GM19463 (cell line): ENCODE measurements at regions not wholly inside any gene's neighbourhood (a gene's known extent, or its start where the extent isn't known, plus 50 kb on each side); places are given as distances from the start of the nearest gene placed in this dataset.
"Not testable (repeated sequence)": the region's sequence is repeated elsewhere in the genome, so short reads cannot be mapped to it uniquely, and the experiment has no call there.

Experiments
- ATAC-seq: cut with Tn5 transposase; IDR thresholded peaks from one replicate; pipeline ENCODE4 v1.9.1; 2021; ENCODE audit warnings: mild to moderate bottlenecking, moderate library complexity; ENCODE audit not compliant: unreplicated experiment

DNA sequence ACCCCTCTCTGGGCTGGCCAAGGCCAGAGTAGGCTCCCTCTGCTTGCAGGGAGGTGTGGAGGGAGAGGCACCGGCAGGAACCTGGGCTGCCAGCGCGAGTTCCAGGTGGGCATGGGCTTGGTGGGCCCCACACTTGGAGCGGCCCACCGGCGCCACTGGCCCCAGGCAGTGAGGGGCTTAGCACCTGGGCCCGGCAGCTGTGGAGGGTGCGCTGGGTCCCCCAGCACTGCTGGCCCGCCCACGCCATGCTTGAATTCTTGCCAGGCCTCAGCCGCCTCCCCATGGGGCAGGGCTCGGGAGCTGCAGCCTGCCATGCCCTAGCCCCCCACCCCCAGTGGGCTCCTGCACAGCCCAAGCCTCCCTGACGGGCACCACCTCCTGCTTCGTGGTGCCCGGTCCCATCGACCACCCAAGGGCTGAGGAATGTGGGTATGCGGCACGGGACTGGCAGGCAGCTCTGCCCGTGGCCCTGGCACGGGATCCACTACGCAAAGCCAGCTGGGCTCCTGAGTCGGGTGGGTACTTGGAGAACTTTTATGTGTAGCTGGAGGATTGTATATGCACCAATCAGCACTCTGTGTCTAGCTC, 1648.0 kb downstream of the OLFM4 start:
- no peak for ATAC-seq

DNA sequence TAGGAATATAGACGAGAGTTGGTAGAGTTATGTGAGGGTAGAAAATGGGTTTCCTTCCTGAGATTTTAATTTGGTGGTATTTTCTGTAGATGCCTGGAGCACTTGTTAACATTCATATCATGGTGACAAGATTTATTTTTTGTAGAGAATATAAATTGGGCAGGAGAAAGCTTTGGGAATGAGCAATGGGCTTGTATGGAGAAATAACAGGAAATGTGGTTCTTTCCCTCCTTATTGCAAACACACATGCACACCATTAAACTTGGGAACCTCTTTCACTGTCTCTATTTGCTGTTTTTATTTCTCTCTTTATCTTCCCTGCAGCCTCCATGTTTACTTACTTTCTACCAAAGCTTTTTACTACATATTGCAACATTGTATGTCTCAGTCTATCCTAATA, 1653.6 kb downstream of the OLFM4 start:
- ATAC-seq: no peak

DNA sequence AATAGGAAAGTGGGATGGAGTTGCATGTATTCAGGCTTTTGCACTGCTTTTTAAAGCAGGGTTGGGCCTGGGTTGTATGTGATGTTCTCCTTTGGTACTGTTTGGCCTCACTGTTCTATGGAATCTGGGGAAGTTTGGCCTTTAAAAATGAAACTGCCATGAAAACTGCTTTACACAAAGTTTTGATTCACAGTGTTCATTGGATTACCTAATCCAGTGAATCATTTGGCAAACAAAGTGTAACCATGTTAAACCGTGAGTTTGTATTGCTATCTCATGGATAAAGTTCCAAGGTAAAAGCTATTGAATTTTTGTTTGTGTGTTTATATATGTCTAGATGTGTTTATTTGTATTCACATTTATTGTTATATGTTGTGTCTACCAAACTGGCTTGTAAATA, 1658.6 kb downstream of the OLFM4 start:
- ATAC-seq: no peak

DNA sequence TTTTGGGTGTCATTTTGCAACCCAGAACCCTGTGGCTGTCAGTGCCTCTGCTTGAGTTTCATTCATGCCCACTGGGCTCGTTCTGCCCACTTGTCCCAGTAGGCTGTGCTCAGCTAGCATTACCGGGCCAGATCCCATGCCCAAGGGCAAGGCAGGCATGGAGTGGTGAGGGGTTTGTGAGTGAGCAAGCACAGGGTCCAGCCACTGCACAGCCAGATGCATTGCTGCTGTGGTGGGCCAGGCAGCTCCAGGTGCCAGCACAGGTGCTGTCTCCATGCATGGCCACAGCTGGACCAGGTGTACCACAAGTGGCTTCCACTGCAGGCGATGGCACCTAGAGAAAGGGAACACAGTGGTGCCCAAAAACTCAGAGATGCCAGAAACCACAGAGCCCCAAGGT, 1671.2 kb downstream of the OLFM4 start:
- ATAC-seq: no peak

DNA sequence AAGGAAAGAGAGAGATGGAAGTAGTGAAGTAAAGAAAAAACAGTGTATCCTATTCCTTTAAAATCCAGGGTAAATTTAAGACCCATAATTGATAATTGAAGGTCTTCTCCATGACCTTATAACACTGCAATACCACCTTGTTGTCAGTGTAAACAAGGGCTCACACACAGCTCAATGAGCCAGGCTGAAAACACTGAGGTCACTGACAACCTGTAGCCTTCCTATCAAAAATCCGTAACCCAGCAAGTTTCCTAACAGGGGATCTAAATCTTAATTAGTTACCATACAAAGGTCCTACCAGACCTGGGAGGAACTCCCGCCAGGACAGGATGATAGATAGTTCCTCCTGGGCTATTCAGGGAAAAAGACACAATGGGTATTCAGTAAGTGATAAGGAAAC, 1677.1 kb downstream of the OLFM4 start:
- no peak for ATAC-seq

DNA sequence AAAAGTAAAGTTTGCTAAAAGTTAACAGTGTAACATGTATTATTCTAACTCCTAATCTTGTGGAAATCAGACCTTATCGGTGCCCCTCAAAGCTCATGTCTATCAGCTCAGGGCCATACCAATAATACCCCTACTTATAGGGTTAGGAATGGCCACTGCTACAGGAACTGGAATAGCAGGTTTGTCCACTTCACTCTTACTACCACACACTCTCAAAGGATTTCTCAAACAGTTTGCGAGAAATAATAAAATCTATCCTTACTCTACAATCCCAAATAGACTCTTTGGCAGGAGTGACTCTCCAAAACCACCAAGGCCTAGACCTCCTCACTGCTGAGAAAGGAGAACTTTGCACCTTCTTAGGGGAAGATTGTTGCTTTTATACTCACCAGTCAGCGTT, 1677.7 kb downstream of the OLFM4 start:
- no peak for ATAC-seq

DNA sequence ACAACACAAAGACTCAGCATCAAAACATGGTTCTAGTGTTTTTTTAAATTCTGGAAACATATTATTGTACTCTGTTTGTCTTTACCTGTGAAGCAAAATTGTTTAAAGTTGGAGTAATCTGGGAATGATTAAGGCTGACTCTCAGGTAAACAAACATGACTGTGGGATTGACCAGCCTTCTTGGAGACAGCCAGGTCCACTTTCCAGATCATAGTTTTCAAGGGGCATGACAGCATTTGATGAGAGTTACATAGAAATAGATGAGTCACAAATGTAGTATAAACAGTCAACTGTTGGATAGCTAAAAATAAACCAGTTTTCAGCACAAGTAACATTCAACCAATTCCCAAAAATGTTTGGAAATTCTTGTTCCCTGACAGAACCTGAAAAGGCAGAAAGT, 1680.9 kb downstream of the OLFM4 start:
- ATAC-seq: no peak

DNA sequence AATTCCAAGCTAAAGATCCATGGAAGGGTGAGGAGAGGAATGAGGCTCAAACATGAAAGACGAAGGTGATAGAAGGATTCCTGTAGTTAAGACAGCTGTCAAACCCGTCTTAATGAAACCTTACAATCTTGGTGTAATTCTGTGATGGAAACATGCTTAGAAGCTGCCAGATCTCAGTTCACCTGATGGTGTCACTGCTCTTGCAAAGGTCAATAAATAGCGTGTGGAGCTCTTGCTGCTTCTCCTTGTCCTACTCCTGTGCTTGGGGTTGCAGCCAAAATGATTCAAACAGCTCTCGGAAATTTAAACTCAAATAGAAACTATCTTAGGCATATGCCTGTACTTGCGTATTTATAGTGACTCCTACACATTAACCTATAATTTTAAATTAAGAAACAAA, 1705.0 kb downstream of the OLFM4 start:
- ATAC-seq: no peak

DNA sequence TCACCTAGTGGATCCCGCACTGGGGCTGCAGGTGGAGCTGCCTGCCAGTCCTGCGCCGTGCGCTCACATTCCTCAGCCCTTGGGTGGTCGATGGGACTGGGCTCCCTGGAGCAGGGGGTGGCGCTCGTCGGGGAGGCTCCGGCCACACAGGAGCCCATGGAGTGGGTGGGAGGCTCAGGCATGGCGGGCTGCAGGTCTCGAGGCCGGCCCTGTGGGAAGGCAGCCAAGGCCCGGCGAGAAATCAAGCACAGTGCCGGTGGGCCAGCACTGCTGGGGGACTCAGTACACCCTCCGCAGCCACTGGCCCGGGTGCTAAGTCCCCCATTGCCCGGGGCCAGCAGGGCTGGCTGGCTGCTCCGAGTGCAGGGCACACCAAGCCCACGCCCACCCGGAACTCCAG, 1708.6 kb downstream of the OLFM4 start:
- not testable (repeated sequence) for ATAC-seq

DNA sequence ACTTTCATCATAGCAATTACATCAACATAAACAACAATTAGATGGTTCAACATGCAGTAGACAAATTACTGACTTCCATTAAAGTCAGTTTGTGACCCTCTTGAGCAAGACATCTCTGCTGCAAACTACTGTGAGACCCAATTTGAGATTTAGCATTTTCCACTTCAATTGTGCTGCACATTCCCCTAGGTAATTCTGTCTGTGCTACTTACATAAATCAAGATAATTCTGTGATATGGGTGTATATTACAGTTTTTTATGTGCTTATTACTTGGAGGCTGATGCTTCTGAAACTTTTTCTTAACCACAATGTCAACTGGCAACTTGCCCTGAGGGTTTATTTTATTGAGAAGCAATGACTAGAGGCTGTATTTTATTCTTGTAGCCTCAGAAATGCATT, 1714.4 kb downstream of the OLFM4 start:
- ATAC-seq: no peak

DNA sequence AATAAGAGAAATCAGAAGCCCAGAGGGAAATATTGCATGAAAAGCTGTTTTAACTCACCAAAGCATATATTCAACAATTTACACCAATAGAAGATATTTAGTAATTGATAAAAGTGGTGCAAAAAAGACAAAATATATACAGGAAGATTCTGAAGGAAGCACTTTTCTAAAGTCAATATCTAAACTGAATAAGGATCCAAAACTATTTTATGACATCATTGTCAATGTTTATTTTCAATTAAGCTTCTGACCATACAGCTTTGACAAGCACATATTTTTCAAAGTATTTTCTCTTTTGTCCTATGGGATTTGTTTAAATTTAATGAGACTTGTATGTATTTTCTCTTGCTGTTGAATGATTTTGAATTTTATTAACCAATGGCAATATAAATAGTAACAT, 1716.1 kb downstream of the OLFM4 start:
- ATAC-seq: no peak

DNA sequence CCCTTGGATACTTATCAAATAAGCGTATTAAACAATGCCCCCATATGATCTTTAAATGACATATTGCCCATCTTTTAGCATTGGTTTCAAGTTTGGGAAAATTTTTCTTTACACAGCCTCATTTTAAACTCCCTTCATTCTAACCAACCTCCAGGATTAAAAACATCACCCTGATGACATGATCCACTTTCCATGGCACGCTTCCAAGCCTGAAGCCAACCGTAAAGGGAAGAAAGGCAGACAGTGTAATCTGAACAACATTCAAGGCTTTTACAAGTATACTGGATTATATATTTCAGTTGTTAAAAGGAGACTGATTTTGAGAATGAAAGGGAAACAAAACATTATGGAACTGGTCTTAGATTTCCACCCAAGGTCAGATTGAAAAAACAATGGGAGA, 1721.9 kb downstream of the OLFM4 start:
- no peak for ATAC-seq

DNA sequence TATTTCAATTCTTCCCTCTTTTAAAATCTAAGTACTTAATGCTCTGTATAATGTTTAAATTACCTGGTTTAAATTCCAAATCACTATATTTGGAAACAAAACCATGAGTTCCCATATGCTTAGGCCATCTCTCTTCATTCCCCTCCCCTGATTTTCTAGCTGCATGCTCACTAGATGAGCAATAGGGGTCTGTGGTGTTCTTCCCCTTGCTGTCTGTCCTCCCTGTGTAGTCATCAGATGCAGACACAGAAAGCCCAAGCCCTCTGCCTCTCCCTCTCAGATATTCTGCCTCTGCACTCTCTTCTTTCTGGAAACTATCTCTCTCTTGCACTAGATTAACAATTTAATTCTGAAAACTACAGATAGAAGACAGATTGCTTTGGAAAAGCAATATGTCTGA, 1730.2 kb downstream of the OLFM4 start:
- ATAC-seq: no peak

DNA sequence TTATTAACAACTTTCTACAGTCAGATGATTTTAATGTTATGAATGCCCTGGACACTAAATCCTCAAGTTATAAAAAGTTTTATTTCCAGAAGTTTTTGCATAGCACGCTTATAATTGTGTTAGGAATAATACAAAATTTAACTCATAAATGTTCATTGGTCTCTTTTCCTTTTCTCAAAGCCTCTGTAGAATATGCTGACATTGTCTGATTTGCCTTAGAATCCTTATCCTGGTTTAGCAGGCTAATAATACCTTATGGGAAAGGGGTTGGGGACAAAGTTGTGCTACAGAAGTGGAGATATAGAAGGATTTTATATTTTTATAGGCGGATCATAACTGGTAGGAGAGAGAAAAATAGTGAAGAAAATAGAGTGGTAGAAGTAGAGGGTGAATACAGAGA, 1739.6 kb downstream of the OLFM4 start:
- no peak for ATAC-seq

DNA sequence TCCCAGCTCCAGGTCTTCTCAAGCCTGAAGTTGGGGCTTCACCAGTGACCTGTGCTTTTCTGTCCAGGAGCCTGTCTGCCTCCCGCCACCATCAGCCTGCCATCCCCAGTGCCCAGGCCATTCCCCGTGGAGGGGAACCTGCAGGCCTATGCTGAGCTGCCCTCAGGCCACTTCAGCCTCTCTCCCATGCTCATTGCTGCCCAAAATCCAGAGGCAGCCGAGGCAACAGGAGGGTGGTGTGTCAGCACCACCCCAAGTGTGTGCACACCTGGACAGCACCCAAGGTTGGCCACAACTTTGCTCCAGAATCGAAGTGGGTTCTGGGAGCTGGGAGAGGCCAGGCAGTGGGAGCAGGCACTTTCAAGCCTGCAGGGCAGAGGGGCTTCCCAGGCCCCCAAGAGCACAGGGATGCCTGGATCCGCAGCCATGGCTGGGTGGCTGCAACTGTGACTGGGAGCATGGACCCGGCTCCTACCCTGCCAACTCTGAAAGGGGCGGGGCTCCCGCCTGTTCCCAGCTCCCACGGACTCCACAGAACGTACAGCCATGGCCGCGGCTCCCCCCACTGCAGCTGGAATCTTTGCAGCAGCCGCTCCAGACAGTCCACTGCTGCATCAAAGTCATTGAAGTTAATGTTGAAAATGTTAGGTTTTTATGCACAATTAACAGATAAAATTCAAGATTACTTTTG, 1747.0 kb downstream of the OLFM4 start:
- ATAC-seq: no peak

DNA sequence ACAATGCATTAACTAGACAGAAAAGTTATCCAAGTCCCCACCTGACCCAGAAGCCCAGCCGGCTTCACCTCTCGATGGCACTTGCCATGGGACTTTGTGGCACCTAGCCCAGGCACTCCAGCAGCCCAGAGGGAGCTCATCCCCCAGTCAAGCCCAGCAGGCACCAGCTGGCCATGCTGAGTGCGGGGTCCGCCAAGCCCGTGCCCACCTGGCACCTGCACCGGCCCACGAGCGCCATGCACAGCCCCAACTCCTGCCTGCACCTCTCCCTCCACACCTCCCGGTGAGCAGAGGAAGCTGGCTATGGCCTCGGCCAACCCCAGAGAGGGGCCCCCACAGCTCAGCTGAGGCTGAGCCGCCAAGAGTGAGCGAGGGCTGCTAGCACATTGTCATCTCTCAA, 1759.1 kb downstream of the OLFM4 start:
- no peak for ATAC-seq

DNA sequence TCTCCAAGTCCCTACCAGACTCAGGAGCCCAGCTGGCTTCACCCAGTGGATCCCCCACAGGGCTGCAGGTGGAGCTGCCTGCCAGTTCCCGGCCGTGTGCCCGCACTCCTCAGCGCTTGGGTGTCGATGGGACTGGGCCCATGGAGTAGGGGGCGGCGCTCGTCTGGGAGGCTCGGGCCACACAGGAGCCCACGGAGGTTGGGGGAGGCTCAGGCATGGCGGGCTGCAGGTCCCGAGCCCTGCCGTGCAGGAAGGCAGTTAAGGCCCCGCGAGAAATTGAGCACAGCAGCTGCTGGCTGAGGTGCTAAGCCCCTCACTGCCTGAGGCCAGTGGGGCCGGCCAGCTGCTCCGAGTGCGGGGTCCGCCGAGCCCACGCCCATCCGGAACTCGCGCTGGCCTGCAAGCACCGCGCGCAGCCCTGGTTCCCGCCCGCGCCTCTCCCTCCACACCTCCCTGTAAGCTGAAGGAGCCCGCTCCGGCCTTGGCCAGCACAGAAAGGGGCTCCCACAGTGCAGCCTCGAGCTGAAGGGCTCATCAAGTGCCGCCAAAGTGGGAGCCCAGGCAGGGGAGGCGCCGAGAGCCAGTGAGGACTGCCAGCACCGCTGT, 1771.1 kb downstream of the OLFM4 start:
- no peak for ATAC-seq

DNA sequence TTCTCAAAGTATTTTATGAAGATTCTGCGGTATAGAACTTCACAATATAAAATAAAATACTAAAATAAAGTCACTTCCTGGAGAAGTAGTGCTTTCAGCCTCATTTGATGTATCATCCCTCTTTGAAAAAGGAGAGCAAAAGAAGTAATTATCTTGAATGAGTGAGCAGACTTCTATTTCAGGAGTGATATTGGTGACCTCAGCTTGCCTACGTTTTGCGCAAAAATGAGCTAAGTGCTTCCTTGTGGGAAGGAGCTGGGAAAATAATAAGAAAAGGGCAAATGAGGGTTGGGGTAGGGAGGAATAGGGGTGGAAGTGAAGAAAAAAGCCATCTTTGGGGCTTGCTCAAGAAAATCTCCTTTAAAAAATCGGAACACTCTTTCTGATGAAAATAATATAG, 1773.6 kb downstream of the OLFM4 start:
- ATAC-seq: no peak

DNA sequence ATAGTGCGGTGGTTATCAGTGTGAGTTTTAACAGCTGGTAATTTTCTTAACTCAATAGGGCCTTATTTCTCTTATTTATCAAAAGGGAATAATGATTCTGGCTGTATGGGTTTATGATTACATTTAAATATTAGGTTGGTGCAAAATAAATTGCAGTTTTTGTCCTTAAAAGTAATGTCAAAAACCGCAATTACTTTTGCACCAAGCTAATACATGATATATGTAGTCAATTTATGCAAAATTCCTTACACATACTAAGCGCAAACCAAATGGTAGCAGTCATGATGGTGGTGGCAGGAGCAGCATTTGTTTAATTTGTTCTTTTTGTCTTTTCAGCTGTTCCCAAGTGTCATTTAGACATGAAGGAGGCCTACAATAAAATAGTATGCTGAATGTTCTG, 1777.1 kb downstream of the OLFM4 start:
- ATAC-seq: no peak

DNA sequence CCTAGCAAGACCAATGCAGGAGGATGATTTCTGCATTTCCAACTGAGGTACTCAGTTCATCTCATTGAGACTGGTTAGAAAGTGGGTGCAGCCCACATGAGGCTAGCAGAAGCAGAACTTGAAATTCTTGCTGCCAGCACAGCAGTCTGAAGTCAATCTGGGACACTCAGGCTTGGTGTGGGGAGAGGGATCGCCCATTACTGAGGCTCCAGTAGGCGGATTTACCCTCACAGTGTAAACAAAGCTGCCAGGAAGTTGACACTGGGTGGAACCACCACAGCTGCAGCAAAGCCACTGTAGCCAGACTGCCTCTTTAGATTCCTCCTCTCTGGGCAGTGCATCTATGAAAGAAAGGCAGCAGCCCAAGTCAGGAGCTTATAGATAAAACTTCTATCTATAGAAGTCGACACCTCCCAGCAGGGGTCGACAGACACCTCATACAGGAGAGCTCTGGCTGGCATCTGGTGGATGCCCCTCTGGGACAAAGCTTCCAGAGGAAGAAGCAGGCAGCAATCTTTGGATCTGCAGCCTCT, 1793.4 kb downstream of the OLFM4 start:
- ATAC-seq: not testable (repeated sequence)

DNA sequence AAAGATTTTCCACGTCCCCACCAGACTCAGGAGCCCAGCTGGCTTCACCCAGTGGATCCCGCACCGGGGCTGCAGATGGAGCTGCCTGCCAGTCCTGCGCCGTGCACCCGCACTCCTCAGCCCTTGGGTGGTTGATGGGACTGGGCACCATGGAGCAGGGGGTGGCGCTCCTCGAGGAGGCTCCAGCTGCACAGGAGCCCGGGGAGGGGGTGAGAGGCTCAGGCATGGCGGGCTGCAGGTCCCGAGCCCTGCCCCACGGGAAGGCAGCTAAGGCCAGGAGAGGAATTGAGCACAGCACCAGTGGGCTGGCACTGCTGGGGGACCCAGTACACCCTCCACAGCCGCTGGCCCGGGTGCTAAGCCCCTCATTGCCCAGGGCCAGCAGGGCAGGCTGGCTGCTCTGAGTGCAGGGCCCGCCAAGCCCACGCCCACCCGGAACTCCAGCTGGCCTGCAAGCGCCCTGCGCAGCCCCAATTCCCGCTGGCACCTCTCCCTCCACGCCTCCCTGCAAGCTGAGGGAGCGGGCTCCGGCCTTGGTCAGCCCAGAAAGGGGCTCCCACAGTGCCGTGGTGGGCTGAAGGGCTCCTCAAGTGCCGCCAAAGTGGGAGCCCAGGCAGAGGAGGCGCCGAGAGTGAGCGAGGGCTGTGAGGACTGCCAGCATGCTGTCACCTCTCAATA, 1800.9 kb downstream of the OLFM4 start:
- not testable (repeated sequence) for ATAC-seq

DNA sequence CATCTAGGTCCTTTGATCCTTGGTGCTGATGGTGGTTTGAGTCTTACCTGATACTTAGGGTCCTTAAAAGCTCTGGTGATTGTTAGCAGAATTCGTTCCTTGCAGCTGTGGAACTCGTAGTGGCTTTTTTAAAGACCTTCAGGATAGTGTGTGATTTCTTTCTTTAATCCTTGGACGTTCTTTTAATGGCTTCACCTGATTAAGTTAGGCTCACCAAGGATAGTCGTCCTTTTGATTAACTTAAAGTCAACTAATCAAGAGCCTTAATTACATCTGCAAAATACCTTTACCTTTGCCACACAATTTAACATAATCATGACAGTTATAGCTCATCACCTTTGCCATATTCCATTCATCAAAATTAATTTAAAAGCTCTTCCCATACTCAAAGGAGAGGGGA, 1807.7 kb downstream of the OLFM4 start:
- ATAC-seq: no peak
